ENCODE measurements at regions not wholly inside any gene's neighbourhood (a gene's known extent, or its start where the extent isn't known, plus 50 kb on each side); places are given as distances from the start of the nearest gene placed in this dataset.
A peak's percentile ranks its signal among the peaks of the same experiment; 100 is the strongest.

GRCh38 chr4:81375745-81376144 lies 96.0 kb downstream of the RASGEF1B start:
- no peaks in the 10 kb centered on the region for H3K9me3 ChIP-seq (ENCODE audit: control insufficient read depth in 2 of 2, insufficient read depth in 1 of 2, low read depth in 1 of 2, low read length in 1 of 2)
- H3K27me3 ChIP-seq (ENCODE audit: control insufficient read depth in 3 of 3, insufficient read depth in 3 of 3, low read length in 3 of 3), result no peaks in the 10 kb centered on the region
- no peaks in the 10 kb centered on the region for H3K36me3 ChIP-seq (ENCODE audit: control insufficient read depth in 3 of 3, insufficient read depth in 2 of 3, low read depth in 1 of 3, low read length in 3 of 3)
- no peak overlapping the region for H3K4me3 ChIP-seq (ENCODE audit: low read depth in 1 of 3, low read length in 3 of 3)
- WGBS, 3 donors, result 91 to 97% (median 92%) methylated on average over 4 of the region's 4 CpGs
- H3K4me1 ChIP-seq (ENCODE audit: control insufficient read depth in 3 of 3, insufficient read depth in 2 of 3, low read depth in 1 of 3, low read length in 2 of 3), result peaks cover 0 to 35% (median 3%) of the 10 kb centered on the region in 3 donors
- FAIRE-seq (no peak), DNase-seq (no peak)
- H3K27ac ChIP-seq (ENCODE audit: low read depth in 1 of 3, low read length in 2 of 3), result no peak overlapping the region

GRCh38 chr4:81369886-81370285 lies 101.8 kb downstream of the RASGEF1B start:
- H3K4me3 ChIP-seq (ENCODE audit: low read depth in 1 of 3, low read length in 3 of 3), result no peak overlapping the region
- DNase-seq (peak in 1 of 2 donors; percentile 11), FAIRE-seq (no peak)
- H3K4me1 ChIP-seq (ENCODE audit: control insufficient read depth in 3 of 3, insufficient read depth in 2 of 3, low read depth in 1 of 3, low read length in 2 of 3), result no peaks in the 10 kb centered on the region
- no peaks in the 10 kb centered on the region for H3K9me3 ChIP-seq (ENCODE audit: control insufficient read depth in 2 of 2, insufficient read depth in 1 of 2, low read depth in 1 of 2, low read length in 1 of 2)
- 68 to 78% (median 72%) methylated on average over 4 of the region's 4 CpGs for WGBS, 3 donors
- no peaks in the 10 kb centered on the region for H3K36me3 ChIP-seq (ENCODE audit: control insufficient read depth in 3 of 3, insufficient read depth in 2 of 3, low read depth in 1 of 3, low read length in 3 of 3)
- no peak overlapping the region for H3K27ac ChIP-seq (ENCODE audit: low read depth in 1 of 3, low read length in 2 of 3)
- H3K27me3 ChIP-seq (ENCODE audit: control insufficient read depth in 3 of 3, insufficient read depth in 3 of 3, low read length in 3 of 3), result no peaks in the 10 kb centered on the region

- H3K36me3 ChIP-seq (ENCODE audit: control insufficient read depth in 3 of 3, insufficient read depth in 2 of 3, low read depth in 1 of 3, low read length in 3 of 3), result no peaks in the 10 kb centered on the region
- WGBS, 3 donors, result 93 to 100% (median 95%) methylated on average over 4 of the region's 4 CpGs
- H3K4me1 ChIP-seq (ENCODE audit: control insufficient read depth in 3 of 3, insufficient read depth in 2 of 3, low read depth in 1 of 3, low read length in 2 of 3), result no peaks in the 10 kb centered on the region
- DNase-seq, result no peak
- no peak overlapping the region for H3K27ac ChIP-seq (ENCODE audit: low read depth in 1 of 3, low read length in 2 of 3)
- H3K27me3 ChIP-seq (ENCODE audit: control insufficient read depth in 3 of 3, insufficient read depth in 3 of 3, low read length in 3 of 3), result no peaks in the 10 kb centered on the region
- no peaks in the 10 kb centered on the region for H3K9me3 ChIP-seq (ENCODE audit: control insufficient read depth in 2 of 2, insufficient read depth in 1 of 2, low read depth in 1 of 2, low read length in 1 of 2)
- no peak overlapping the region for H3K4me3 ChIP-seq (ENCODE audit: low read depth in 1 of 3, low read length in 3 of 3)
- FAIRE-seq, result no peak
Measured at GRCh38 chr4:81366779-81367178, 104.9 kb downstream of the RASGEF1B start.

GRCh38 chr4:81360737-81361136 lies 111.0 kb downstream of the RASGEF1B start:
- Histone ChIP-seq H3K27me3 (ENCODE audit: control insufficient read depth in 3 of 3, insufficient read depth in 3 of 3, low read length in 3 of 3) (no peaks in the 10 kb centered on the region), H3K36me3 (ENCODE audit: control insufficient read depth in 3 of 3, insufficient read depth in 2 of 3, low read depth in 1 of 3, low read length in 3 of 3) (no peaks in the 10 kb centered on the region), H3K27ac (ENCODE audit: low read depth in 1 of 3, low read length in 2 of 3) (no peak overlapping the region), H3K4me1 (ENCODE audit: control insufficient read depth in 3 of 3, insufficient read depth in 2 of 3, low read depth in 1 of 3, low read length in 2 of 3) (peaks cover 0 to 5% (median 3%) of the 10 kb centered on the region in 3 donors), H3K9me3 (ENCODE audit: control insufficient read depth in 2 of 2, insufficient read depth in 1 of 2, low read depth in 1 of 2, low read length in 1 of 2) (no peaks in the 10 kb centered on the region), H3K4me3 (ENCODE audit: low read depth in 1 of 3, low read length in 3 of 3) (no peak overlapping the region)
- no peak for FAIRE-seq
- 76 to 85% (median 81%) methylated on average over 3 of the region's 3 CpGs for WGBS, 3 donors
- DNase-seq, result no peak

GRCh38 chr4:81359207-81359606 lies 112.5 kb downstream of the RASGEF1B start:
- Histone ChIP-seq H3K4me1 (ENCODE audit: control insufficient read depth in 3 of 3, insufficient read depth in 2 of 3, low read depth in 1 of 3, low read length in 2 of 3) (peaks cover 0 to 5% (median 3%) of the 10 kb centered on the region in 3 donors), H3K27ac (ENCODE audit: low read depth in 1 of 3, low read length in 2 of 3) (no peak overlapping the region), H3K9me3 (ENCODE audit: control insufficient read depth in 2 of 2, insufficient read depth in 1 of 2, low read depth in 1 of 2, low read length in 1 of 2) (no peaks in the 10 kb centered on the region), H3K4me3 (ENCODE audit: low read depth in 1 of 3, low read length in 3 of 3) (no peak overlapping the region), H3K36me3 (ENCODE audit: control insufficient read depth in 3 of 3, insufficient read depth in 2 of 3, low read depth in 1 of 3, low read length in 3 of 3) (no peaks in the 10 kb centered on the region), H3K27me3 (ENCODE audit: control insufficient read depth in 3 of 3, insufficient read depth in 3 of 3, low read length in 3 of 3) (no peaks in the 10 kb centered on the region)
- FAIRE-seq (no peak), DNase-seq (no peak)
- 94 to 100% (median 96%) methylated on average over 1 of the region's 1 CpG for WGBS, 3 donors

- H3K27ac ChIP-seq (ENCODE audit: low read depth in 1 of 3, low read length in 2 of 3), result peak overlapping the region in 1 of 3 donors; percentile 8
- H3K4me3 ChIP-seq (ENCODE audit: low read depth in 1 of 3, low read length in 3 of 3), result no peak overlapping the region
- peak; percentile 25 to 62 for DNase-seq
- FAIRE-seq, result no peak
- WGBS, 3 donors, result 13 to 36% (median 16%) methylated on average over 2 of the region's 2 CpGs
- H3K4me1 ChIP-seq (ENCODE audit: control insufficient read depth in 3 of 3, insufficient read depth in 2 of 3, low read depth in 1 of 3, low read length in 2 of 3), result peaks cover 0 to 5% (median 3%) of the 10 kb centered on the region in 3 donors
- no peaks in the 10 kb centered on the region for H3K36me3 ChIP-seq (ENCODE audit: control insufficient read depth in 3 of 3, insufficient read depth in 2 of 3, low read depth in 1 of 3, low read length in 3 of 3)
- H3K9me3 ChIP-seq (ENCODE audit: control insufficient read depth in 2 of 2, insufficient read depth in 1 of 2, low read depth in 1 of 2, low read length in 1 of 2), result no peaks in the 10 kb centered on the region
- no peaks in the 10 kb centered on the region for H3K27me3 ChIP-seq (ENCODE audit: control insufficient read depth in 3 of 3, insufficient read depth in 3 of 3, low read length in 3 of 3)
Measured at GRCh38 chr4:81358154-81358553, 113.6 kb downstream of the RASGEF1B start.

- FAIRE-seq (no peak), DNase-seq (no peak)
- Histone ChIP-seq H3K27ac (ENCODE audit: low read depth in 1 of 3, low read length in 2 of 3) (no peak overlapping the region), H3K27me3 (ENCODE audit: control insufficient read depth in 3 of 3, insufficient read depth in 3 of 3, low read length in 3 of 3) (no peaks in the 10 kb centered on the region), H3K4me1 (ENCODE audit: control insufficient read depth in 3 of 3, insufficient read depth in 2 of 3, low read depth in 1 of 3, low read length in 2 of 3) (peaks cover 0 to 5% (median 3%) of the 10 kb centered on the region in 3 donors), H3K4me3 (ENCODE audit: low read depth in 1 of 3, low read length in 3 of 3) (no peak overlapping the region), H3K36me3 (ENCODE audit: control insufficient read depth in 3 of 3, insufficient read depth in 2 of 3, low read depth in 1 of 3, low read length in 3 of 3) (no peaks in the 10 kb centered on the region), H3K9me3 (ENCODE audit: control insufficient read depth in 2 of 2, insufficient read depth in 1 of 2, low read depth in 1 of 2, low read length in 1 of 2) (no peaks in the 10 kb centered on the region)
- WGBS, 3 donors, result 91 to 97% (median 91%) methylated on average over 1 of the region's 1 CpG
Measured at GRCh38 chr4:81356621-81357020, 115.1 kb downstream of the RASGEF1B start.

- H3K27ac ChIP-seq (ENCODE audit: low read depth in 1 of 3, low read length in 2 of 3), result no peak overlapping the region
- FAIRE-seq (no peak), DNase-seq (no peak)
- 82 to 90% (median 88%) methylated on average over 2 of the region's 2 CpGs for WGBS, 3 donors
- H3K36me3 ChIP-seq (ENCODE audit: control insufficient read depth in 3 of 3, insufficient read depth in 2 of 3, low read depth in 1 of 3, low read length in 3 of 3), result no peaks in the 10 kb centered on the region
- H3K27me3 ChIP-seq (ENCODE audit: control insufficient read depth in 3 of 3, insufficient read depth in 3 of 3, low read length in 3 of 3), result no peaks in the 10 kb centered on the region
- H3K4me3 ChIP-seq (ENCODE audit: low read depth in 1 of 3, low read length in 3 of 3), result no peak overlapping the region
- H3K9me3 ChIP-seq (ENCODE audit: control insufficient read depth in 2 of 2, insufficient read depth in 1 of 2, low read depth in 1 of 2, low read length in 1 of 2), result no peaks in the 10 kb centered on the region
- peaks cover 0 to 14% (median 3%) of the 10 kb centered on the region in 3 donors for H3K4me1 ChIP-seq (ENCODE audit: control insufficient read depth in 3 of 3, insufficient read depth in 2 of 3, low read depth in 1 of 3, low read length in 2 of 3)
Measured at GRCh38 chr4:81355136-81355535, 116.6 kb downstream of the RASGEF1B start.

- H3K36me3 ChIP-seq (ENCODE audit: control insufficient read depth in 3 of 3, insufficient read depth in 2 of 3, low read depth in 1 of 3, low read length in 3 of 3), result no peaks in the 10 kb centered on the region
- H3K27me3 ChIP-seq (ENCODE audit: control insufficient read depth in 3 of 3, insufficient read depth in 3 of 3, low read length in 3 of 3), result no peaks in the 10 kb centered on the region
- H3K9me3 ChIP-seq (ENCODE audit: control insufficient read depth in 2 of 2, insufficient read depth in 1 of 2, low read depth in 1 of 2, low read length in 1 of 2), result no peaks in the 10 kb centered on the region
- H3K4me3 ChIP-seq (ENCODE audit: low read depth in 1 of 3, low read length in 3 of 3), result no peak overlapping the region
- no peak overlapping the region for H3K27ac ChIP-seq (ENCODE audit: low read depth in 1 of 3, low read length in 2 of 3)
- H3K4me1 ChIP-seq (ENCODE audit: control insufficient read depth in 3 of 3, insufficient read depth in 2 of 3, low read depth in 1 of 3, low read length in 2 of 3), result peaks cover 0 to 13% (median 3%) of the 10 kb centered on the region in 3 donors
- DNase-seq (no peak), FAIRE-seq (no peak)
- 50 to 78% (median 53%) methylated on average over 1 of the region's 1 CpG for WGBS, 3 donors
Measured at GRCh38 chr4:81353861-81354260, 117.8 kb downstream of the RASGEF1B start.

Measured in small intestine (tissue), 7 donors.